SK-N-DZ (cell line): ENCODE measurements at regions not wholly inside any gene's neighbourhood (a gene's known extent, or its start where the extent isn't known, plus 50 kb on each side); places are given as distances from the start of the nearest gene placed in this dataset.

Experiments
- DNase-seq: peaks from one replicate; pipeline ENCODE4 v3.0.0-alpha.2; 2015; ENCODE audit warnings: low spot score

DNA sequence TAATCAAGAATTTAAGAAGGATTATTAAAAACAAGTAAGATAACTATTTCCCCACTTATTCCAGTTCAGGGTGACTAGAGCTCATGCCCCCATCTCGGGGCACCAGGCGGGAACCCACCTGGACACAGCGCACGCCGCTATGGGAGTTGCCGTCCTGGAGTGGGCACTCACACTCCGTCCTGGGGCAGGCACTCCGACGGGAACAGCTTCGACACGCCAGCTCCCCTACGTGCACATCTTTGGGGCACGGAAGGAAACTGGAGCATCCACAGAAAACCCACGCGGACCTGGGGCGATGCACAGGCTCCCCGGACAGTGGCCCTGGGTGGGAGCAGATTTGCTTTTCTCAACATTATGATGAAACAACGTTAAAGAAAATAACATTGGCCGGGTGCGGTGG lies 52.0 kb upstream of the GATA5 start:
- DNase-seq = no peak

DNA sequence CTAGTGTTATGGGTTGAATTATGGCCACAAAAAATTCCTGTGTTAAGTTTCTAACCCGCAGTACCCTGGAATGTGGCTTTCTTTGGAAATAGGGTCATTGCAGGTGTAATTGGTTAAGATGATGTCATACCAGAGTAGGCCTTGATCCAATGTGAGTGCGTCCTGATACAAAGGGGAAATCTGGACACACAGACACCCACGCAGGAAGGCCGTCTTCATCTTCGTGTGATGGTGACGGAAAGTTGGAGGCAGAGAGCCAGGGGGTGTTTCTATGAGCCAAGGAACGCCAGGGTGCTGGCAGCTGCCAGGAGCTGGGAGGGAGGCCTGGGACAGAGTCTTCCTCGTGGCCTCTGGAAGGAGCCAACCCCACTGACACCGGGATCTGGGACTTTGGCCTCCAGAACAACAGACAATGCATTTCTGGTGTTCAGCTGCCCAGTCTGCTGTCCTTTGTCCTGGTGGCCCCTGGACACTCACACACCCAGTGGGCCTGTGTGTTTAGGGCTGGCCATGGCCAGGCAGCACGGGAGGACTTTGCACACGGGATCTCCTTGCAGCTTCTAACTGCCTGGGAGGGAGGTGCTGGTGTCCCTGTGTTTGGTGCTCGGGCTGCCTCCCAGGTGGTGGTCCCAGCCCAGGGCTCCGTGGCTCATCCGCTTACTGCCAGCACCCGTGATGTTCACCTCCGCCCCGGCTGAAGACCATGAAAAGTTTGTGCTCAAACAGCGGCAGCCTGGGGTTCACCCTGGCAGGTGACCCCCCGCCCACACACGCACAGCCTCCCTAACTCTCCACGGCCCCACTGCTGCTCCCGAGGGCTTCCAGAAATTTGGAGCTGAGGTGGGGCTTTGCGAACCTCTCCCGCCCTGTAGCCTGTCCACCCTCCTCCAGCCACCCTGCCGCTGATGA lies 53.4 kb upstream of the GATA5 start:
- no peak for DNase-seq

DNA sequence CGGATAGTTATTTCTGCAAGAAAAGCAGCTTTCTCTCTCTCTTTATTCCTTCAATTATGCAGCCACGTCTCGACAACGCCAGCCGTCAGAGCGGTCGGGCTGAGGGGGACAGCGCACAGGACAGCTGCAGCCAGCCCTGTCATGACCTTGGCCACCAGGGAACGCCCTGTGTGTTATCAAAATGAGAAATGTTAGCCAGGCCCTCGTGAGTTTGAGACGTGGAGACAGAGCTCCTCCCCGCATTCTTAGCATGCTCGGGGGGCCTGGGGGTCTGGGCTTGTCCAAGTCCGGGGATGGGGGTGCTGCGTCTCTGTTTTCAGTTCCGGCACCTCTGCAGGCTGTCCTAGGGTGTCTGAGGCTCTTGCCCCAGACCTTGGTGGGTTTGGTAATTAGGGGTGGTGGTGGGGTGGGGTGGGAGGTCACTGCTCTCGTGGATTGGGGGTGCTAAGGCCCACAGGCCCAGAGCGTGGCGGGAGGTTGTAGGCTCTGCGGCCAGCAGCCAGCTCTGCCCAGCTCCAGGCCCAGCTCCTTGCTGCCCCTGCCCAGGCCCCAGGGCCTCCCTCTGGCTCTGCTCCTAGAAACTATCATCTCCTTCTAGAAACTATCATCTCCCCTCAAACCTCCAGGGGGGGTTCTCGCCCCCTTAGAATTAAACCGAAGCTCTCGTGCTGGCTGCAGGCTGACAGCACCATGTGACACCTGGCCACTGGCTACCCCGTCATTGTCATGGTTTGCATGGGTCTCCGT lies 54.3 kb upstream of the GATA5 start:
- no peak for DNase-seq

DNA sequence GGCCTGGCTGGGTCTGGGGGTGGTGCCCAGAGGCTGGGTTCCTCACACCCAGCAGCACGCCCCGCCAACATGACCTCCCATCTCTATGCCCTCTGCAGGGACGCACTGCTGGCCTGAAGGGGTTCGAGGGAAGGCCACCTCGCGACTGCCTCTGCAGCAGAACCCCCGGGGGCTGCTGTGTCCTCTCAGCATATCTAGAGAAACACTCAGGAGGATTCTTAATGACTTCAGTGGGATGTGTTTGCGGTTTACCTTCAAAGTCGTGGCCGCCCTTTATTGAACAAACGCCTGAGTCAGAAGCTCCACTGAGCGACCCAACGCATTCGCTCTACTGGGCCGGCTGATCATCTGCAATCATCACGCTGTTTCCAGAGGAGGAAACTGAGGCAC lies 54.8 kb upstream of the GATA5 start:
- no peak for DNase-seq

DNA sequence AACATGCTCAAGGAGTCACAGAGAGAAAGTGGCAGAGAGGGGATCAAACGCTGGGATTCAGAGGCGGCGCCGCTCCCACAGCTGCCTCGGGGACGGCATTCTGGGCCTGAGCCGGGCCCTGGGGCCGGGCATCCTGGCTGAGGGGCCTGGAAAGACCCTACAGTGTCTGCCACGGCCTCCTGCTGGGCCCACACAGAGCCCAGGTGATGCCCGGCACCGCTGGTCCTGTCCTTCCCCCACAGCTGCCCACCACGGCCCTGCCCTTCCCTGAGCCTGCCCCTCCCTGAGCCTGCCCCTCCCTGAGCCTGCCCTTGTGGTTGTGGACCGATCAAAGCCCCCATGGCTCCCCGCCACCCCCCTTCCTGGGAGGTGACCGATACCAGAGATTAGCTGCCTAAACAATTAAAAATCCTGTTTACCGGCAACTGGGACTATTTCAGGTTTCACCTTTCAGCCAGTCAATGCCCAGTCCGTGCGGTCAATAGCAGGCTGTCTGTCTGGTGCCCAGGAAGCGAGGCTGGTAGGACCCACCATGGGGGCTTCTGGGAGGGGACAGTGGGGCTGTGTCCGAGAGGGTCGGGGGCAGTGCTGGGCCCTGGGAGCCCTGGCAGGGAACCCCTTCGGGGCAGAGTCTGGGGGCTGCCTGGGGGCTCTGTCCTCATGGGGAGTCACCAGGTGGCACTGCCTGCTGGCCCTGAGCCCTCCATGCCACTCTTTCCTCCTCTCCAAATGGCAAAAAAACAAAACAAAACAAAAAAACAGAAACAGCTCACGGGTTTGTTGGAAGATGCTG lies 55.4 kb upstream of the GATA5 start:
- no peak for DNase-seq

DNA sequence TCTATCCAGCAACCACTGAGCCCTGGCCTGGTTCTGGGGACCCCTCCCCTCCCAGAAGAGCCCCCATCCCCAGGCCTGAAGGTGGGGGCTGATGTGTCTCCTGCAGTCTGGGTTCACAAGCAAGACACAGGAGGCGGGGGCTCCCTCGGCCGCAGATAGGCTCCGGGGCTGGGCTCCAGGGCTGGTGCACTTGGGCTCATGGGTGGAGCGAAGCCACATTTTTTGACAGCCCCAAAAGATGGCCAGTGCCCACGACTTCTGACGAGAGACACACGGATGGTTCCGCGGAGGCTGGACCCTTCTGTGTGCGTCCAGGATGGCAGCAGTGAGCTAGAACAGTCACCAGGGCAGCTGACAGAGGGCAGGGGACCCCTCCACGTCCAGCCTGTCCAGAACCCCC lies 57.1 kb upstream of the GATA5 start:
- no peak for DNase-seq

DNA sequence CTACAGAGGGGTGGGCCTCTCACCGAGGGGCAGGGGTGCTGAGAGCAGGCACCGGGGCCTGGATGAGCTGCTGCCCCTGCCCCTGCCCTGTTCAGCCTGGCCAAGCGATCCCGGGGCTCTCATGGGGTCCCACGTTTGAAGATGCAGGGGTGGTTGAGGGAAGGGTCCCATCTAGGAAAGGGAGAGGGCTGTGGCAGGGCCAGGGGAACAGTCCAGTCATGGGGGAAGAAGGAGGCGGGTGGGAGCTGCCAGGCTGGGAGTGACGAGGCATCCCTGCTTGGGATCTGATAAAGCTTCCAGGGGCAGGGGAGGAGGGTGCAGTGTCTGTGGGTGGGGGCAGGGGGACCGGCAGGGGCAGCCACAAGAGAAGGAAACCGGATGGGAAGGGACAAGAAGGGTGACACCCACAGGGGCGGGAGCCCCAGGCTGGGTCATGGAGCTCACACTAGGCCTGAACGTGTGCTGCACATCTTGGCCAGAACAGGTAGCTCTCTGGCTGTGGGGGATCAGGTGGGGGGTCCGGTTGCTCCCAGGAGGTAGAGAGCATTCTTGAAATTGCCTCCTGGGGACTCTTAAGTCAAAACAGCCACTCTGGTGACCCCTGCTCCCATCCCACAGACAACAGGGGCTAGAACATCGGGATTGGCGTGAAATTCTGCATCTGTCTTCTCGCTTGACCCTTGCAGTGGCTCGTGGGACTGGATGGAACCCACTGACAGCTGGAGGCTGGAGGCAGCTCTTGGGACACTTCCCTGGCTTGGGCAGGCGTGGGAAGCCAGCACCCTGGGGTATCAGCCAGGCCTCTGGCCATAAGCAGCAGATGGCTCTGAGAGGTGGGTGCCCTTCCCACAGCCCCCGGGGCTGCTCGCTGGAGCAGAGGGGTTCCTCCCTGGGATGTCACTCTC lies 58.0 kb upstream of the GATA5 start:
- DNase-seq = no peak

DNA sequence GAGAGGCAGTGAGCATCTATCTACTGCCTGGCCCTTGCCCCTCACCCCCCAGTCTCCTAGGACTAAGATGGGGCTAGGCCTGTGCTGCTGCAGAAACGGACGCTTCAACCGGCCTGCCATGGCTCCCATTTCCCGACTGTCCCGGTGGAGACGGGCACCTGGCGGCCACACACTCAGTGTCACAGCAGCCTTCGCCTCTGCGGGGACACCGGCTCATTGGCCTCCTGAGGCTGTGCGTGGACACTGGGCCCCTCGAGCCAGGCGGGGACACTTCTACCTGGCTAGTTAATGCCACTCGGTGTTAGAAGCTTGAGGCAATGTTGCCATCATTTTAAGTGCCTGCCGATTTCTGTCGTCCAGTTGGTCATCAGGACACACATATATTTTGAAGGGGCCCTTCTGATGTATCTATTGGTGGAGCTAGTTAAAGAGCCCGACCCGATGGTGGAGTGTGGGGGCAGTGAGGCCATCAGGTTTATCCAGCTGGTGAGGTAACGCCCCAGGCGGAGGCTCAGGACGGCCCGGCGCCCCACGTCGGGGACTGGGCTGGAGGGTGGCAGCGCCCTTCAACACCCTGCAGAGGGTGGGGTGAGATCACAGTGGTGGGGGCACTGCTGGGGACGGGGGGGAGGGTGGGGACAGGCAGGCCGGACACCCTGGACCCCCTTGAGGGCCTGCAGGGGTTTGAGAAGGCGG lies 58.9 kb upstream of the GATA5 start:
- no peak for DNase-seq

DNA sequence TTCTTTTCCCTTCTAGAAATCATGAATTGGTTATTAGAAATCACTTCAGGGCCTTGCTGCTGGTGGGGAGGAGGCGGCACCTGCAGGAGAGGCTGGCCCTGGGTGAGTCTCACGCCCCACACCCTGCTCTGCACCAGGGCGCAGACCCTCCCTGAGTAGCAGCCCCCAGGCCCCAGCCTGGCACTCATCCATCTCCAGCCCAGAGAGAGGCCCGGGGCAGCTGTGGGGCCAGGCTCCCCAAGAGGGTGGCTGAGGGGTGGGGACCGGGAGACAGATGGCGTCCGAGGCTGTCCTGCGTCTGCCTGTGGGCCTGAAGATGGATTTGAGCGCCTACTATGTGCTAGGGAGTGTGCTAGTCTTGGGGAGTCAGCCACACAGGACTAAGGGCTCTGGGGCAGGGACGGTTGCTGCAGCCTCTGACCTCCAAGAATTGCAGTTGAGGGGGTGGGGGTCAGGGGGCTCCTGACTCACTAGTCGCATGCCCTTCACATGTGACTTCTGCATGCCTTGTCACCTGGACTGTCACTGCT lies 59.6 kb upstream of the GATA5 start:
- DNase-seq = no peak

DNA sequence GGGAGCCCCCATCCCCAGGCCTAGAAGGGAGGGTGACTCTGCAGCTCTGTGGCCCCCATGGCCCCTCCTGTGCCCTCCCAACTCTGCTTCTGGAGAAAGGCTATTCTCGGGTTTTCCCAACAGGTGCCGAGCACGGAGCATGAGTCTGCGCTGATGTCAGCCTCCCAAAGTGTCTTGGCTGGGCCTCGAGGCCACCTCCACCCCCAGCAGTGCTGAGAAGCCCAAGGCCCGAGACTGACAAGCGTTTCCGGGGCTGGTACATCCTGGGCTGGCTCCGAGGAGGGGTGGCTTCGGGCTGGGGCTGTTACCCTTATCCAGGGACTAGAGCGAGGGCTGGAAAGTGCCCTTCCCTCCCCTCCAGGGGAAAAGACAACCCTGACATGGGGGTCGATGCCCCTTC lies 60.2 kb upstream of the GATA5 start:
- no peak for DNase-seq

DNA sequence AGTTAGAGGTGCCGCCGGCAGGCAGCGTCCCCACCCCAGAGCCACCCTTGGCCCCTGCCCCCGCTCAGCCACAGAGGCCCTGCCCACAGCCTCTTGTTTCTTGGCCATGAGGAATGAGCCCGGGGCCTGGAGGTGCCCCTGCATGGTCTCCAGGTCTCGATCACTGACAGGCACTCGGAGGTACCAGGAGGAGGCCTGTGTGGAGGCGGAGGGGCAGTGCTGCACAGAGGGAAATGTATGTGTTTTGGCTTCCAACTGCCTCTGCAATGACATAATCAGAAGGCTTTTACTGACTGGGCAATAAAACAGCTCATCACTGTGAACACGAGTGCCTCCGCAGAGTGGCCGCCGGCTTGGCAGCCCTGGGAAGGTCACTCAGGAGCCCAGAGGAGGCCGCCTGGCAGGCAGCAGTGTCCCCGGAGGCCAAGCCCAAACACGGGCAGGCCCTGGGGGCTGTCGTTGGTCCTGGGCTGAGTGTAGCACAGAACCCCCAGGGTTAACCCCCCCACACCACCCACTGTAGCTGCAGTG lies 61.1 kb upstream of the GATA5 start:
- no peak for DNase-seq

DNA sequence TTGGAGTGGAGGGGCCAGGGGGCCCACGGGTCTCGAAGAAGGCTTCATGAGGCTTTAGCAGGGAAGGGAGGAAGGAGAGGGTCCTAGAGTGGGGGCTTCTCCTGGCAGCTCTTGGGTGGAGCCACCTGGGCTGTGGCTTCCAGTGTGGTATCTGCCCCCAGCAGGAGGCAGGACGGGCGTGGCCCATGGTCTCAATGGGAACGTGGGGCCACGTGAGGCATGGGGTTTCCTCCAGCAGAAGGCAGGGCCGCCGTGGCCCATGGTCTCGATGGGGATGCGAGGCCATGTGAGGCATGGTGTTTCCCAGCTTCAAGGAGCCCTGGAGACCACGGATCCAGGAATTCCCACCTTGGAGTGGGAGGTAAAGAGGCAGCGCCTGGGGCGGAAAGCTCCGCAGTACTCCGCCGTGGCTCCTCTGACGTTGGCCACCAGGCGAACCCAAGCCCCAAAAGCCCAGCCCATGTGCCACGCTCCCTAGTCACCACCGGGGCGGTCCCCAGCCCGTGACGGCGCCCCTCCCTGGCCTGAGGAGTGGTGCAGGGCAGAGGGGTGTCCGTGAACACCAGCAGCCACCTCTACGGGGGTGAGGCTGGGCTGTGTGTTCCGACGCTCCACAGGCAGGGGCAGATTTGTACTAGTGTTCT lies 62.0 kb upstream of the GATA5 start:
- no peak for DNase-seq

DNA sequence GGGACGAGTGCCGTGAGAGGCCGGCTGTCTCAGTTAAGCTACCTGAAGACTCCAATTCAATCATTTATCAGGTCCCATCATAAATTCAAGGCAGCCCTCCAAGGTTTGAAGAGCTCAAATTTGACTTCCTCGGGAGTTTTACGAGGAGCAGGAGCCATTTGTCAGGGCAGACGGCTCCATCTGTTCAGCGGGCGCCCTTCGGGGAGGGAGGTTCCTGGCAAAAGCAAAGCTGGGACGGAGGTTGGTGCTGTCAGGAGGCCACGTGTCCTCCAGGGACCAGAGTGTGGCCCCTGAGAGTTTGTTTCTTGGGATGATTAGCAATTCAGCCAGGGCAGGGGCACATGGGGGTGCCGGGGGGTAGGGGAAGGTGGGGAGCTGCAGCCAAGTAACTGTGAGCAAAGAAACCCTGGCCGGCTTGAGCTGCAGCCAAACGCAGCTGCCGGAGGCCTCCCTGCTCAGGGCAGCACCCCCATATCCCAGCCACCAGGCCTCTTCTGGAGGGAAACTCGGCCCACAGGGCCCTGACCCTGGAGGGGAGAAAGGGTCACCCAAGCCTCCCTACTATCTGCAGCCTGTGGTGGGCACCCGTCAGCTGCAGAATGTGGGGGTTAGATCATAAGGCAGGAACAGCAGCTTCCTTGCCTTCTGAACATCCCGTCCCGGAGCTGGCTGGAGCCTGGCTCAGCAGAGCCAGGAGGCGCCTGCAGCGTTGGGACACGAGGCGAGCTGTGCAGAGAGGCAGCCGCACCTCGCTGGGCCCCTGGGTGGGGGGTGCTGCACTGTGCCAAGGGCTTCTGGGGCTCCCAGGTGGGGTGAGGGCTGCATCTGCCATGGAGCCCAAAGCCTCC lies 63.6 kb upstream of the GATA5 start:
- no peak for DNase-seq

DNA sequence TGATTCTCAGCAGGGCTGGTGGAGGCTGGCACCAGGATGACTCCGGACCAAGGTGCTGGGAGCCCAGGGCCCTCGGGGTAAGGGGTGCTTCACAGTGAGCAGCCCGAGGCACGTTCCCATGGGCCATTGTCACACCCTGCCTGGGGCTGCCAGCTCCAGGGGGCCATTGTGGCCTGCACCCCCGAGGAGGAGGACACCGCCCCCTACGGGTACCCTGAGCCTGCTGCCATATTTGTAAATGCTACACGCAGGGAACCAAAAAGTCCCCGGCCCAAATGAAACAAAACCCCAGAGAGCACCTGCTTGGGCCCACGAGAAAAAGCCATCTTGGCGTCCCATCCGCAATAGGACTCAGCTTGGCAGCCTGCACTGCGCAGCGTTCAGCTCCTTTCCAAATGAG lies 64.7 kb upstream of the GATA5 start:
- no peak for DNase-seq

DNA sequence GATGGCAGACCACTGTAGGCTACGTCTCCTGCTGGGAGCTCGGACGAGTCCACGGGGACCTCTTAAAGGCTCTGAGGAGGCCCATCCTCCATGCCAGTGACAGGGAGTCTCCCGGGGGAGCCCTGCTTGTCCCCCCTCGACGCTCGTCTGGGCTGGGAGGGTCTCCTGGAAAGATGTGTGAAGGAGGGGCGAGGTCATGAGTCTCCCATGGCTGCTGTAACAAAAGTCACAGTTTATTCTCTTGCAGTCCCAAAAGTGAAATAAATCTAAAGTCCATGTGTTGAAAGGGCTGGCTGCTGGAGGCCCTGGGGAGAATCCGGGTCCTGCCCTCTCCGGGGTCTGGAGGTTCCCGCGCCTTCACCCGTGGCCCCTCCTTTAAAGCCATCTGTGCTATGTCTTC lies 67.1 kb upstream of the GATA5 start:
- no peak for DNase-seq

DNA sequence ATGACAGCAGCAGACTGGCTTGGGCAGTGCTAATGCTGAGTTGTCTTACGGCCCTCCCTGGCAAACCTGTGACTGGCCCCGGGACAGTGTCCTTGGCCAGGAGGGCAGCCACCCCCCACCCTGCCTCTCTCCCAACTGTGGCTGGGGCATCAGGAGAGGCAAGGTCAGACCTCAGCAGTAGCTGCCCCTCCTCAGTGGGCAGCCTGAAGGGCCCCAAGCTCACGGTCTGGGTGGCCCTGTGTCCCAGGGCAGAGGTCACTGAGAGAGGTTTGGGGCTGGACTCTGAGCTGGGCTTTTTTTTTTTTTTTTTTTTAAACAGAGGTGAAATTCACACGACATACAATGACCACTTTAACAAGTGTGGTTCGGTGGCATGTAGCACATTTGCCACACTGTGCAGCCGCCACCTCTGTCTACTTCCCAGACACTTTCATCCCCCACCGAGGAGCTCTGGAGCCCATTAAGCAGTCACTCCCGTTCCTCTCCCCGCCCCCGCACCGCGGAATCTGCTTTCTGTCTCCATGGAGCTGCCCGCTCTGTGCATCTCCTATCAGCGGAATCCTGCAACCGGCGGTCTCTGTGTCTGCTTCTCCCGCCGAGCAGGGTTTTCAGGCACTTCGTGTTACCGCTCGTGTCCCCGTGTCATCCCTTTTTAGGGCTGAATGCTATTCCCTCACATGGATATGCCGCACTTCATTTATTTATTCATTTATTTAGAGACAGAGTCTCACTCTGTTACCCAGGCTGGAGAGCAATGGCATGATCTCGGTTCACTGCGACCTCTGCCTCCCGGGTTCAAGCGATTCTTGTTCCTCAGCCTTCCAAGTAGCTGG lies 67.9 kb upstream of the GATA5 start:
- DNase-seq = no peak

DNA sequence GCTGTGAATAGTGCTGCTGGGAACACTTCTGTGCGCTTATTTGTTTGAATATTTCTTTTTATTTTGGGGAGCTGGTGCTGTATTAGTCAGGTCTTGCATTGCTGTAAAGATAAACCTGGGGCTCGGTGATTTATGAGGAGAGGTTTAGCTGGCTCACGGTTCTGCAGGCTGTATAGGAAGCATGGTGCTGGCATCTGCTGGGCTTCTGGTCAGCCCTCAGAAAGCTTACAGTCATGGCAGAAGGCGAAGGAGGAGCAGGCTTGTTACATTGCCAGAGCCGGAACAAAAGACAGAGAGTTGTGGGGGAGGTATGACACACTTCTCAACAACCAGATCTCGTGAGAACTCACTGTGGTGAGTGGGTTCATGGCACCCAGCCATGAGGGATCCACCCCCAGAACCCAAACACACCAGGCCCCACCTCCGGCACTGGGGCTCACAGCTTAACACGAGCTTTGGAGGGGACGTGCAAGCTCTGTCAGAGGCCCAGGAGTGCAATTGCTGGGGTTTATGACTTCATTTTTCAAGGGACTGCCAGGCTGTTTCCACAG lies 68.8 kb upstream of the GATA5 start:
- DNase-seq = no peak
